SH-SY5Y (cell line): ENCODE measurements at regions not wholly inside any gene's neighbourhood (a gene's known extent, or its start where the extent isn't known, plus 50 kb on each side); places are given as distances from the start of the nearest gene placed in this dataset.

ENCODE experiments used
- GATA2 ChIP-seq: IDR thresholded peaks from 2 replicates; pipeline ENCODE4 v1.6.1; 2011; ENCODE audit warnings: mild to moderate bottlenecking, low read depth, low read length
- GATA3 ChIP-seq: IDR thresholded peaks from 2 replicates; pipeline ENCODE4 v1.6.1; 2011; ENCODE audit warnings: low read depth, mild to moderate bottlenecking, low read length, moderate library complexity

GRCh38 chr13:72166102-72166650 lies 299.2 kb upstream of the DACH1 start:
- TF ChIP-seq GATA3 (no peak), GATA2 (no peak)
